Activated CD4-positive, alpha-beta memory T cell treated with anti-CD3 and anti-CD28 coated beads, Interleukin-2, amount 10 ng/mL, durations not matched to agents 7 days and 5 days (primary cell): ENCODE measurements at regions not wholly inside any gene's neighbourhood (a gene's known extent, or its start where the extent isn't known, plus 50 kb on each side); places are given as distances from the start of the nearest gene placed in this dataset.

Experiments
- CTCF ChIA-PET: fragments of 350-600 bp; sonication (Branson Sonifier 250); formaldehyde crosslinking; loops from one replicate; lab custom pipeline; 2021; ENCODE audit warnings: antibody characterized with exemption, inconsistent platforms; lab: Charles Lee
- POLR2A ChIA-PET: fragments of 350-600 bp; sonication (Branson Sonifier 250); formaldehyde crosslinking; loops from one replicate; lab custom pipeline; 2021; ENCODE audit warnings: antibody characterized with exemption; lab: Charles Lee
- DNase-seq: peaks from one replicate; pipeline ENCODE4 v3.0.0-alpha.2; 2020
- H3K27ac Mint-ChIP-seq: one replicate; pipeline ENCODE4 v1.8.0; 2021; ENCODE audit warnings: mild to moderate bottlenecking, mixed read lengths
- H3K27me3 Mint-ChIP-seq: one replicate; pipeline ENCODE4 v1.8.0; 2021; ENCODE audit warnings: mixed read lengths
- H3K36me3 Mint-ChIP-seq: one replicate; pipeline ENCODE4 v1.8.0; 2021; ENCODE audit warnings: low read depth, mixed read lengths
- H3K4me1 Mint-ChIP-seq: one replicate; pipeline ENCODE4 v1.8.0; 2021; ENCODE audit warnings: mixed read lengths
- H3K4me3 Mint-ChIP-seq: one replicate; pipeline ENCODE4 v1.8.0; 2021; ENCODE audit warnings: mild to moderate bottlenecking, mixed read lengths
- H3K9me3 Mint-ChIP-seq: one replicate; pipeline ENCODE4 v1.8.0; 2021; ENCODE audit warnings: mixed read lengths

GRCh38 chr13:112233716-112234115 is 142.4 kb upstream of the SPACA7 start:
- no peaks in the 10 kb centered on the region for H3K36me3 Mint-ChIP-seq
- ChIA-PET CTCF (no interaction called here), POLR2A (no interaction called here)
- no peaks in the 10 kb centered on the region for H3K9me3 Mint-ChIP-seq
- no peaks in the 10 kb centered on the region for H3K27me3 Mint-ChIP-seq
- no peaks in the 10 kb centered on the region for H3K4me1 Mint-ChIP-seq
- DNase-seq, result no peak
- no peak overlapping the region for H3K27ac Mint-ChIP-seq
- no peak overlapping the region for H3K4me3 Mint-ChIP-seq

GRCh38 chr13:112234131-112234875 is 141.9 kb upstream of the SPACA7 start:
- no peak for DNase-seq
- no peak overlapping the region for H3K27ac Mint-ChIP-seq
- H3K4me3 Mint-ChIP-seq, result no peak overlapping the region
- CTCF ChIA-PET, result no interaction called here
- no peaks in the 10 kb centered on the region for H3K27me3 Mint-ChIP-seq
- H3K36me3 Mint-ChIP-seq, result no peaks in the 10 kb centered on the region
- H3K9me3 Mint-ChIP-seq, result no peaks in the 10 kb centered on the region
- H3K4me1 Mint-ChIP-seq, result no peaks in the 10 kb centered on the region
- POLR2A ChIA-PET, result no interaction called here

- no peaks in the 10 kb centered on the region for H3K27me3 Mint-ChIP-seq
- H3K4me1 Mint-ChIP-seq, result no peaks in the 10 kb centered on the region
Measured at GRCh38 chr13:112236016-112236415, 140.1 kb upstream of the SPACA7 start.

GRCh38 chr13:112236539-112237197 is 139.5 kb upstream of the SPACA7 start:
- CTCF ChIA-PET, result no interaction called here
- H3K4me3 Mint-ChIP-seq, result no peak overlapping the region
- POLR2A ChIA-PET, result no interaction called here
- DNase-seq, result no peak
- H3K4me1 Mint-ChIP-seq, result no peaks in the 10 kb centered on the region
- no peaks in the 10 kb centered on the region for H3K27me3 Mint-ChIP-seq
- H3K27ac Mint-ChIP-seq, result no peak overlapping the region
- no peaks in the 10 kb centered on the region for H3K9me3 Mint-ChIP-seq
- H3K36me3 Mint-ChIP-seq, result no peaks in the 10 kb centered on the region

More at GRCh38 chr13:112236016-112236415, 140.1 kb upstream of the SPACA7 start:
- H3K9me3 Mint-ChIP-seq, result no peaks in the 10 kb centered on the region
- ChIA-PET CTCF (no interaction called here), POLR2A (no interaction called here)
- no peak for DNase-seq
- H3K27ac Mint-ChIP-seq, result no peak overlapping the region
- H3K36me3 Mint-ChIP-seq, result no peaks in the 10 kb centered on the region
- H3K4me3 Mint-ChIP-seq, result no peak overlapping the region

DNA sequence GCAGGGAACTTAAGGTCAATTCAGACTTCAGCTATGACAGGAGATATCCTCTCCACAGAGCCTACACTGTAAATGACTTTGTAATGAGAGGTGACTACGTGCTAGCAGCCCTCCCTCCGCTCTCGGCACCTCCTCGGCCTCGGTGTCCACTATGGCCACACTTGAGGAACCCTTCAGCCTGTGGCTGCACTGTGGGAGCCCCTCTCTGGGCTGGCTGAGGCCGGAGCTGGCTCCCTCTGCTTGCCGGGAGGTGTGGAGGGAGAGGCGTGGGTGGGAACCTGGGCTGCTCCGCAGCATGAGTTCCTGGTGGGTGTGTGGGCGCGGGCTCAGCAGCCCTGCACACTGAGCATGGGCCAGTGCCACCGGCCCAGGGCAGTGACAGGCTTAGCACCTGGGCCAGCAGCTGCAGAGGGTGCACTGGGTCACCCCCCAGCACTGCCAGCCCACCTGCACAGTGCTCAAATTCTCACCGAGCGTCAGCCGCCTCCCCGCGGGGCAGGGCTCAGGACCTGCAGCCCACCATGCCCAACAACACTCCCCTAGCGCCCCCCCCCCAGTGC is 137.6 kb upstream of the SPACA7 start:
- H3K27ac Mint-ChIP-seq, result no peak overlapping the region
- ChIA-PET POLR2A (no interaction called here), CTCF (no interaction called here)
- H3K4me3 Mint-ChIP-seq, result no peak overlapping the region
- H3K9me3 Mint-ChIP-seq, result no peaks in the 10 kb centered on the region
- no peaks in the 10 kb centered on the region for H3K4me1 Mint-ChIP-seq
- no peaks in the 10 kb centered on the region for H3K36me3 Mint-ChIP-seq
- no peaks in the 10 kb centered on the region for H3K27me3 Mint-ChIP-seq
- DNase-seq, result no peak

DNA sequence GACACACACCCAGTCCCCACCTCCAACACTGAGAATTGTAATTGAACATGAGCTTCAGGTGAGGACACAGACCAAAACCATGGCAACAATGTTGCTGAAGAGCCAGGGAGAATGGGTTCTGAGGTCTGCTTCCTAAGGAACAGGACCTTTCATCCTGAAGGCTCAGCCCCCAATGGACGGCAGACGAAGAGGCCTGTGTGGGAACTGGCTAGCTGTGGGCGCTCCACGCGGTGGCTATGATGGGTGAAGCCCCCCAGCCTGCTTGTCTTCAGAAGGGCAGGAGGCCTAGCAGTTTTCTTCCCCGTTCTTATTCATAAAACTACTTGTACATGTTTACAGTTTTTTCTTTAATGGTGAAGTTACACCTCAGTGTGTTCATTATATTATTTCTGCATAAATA is 136.1 kb upstream of the SPACA7 start:
- ChIA-PET POLR2A (no interaction called here), CTCF (no interaction called here)
- no peak for DNase-seq
- Mint-ChIP-seq H3K27me3 (no peaks in the 10 kb centered on the region), H3K36me3 (no peaks in the 10 kb centered on the region), H3K4me1 (no peaks in the 10 kb centered on the region), H3K4me3 (no peak overlapping the region), H3K27ac (no peak overlapping the region), H3K9me3 (no peaks in the 10 kb centered on the region)

GRCh38 chr13:112241288-112241687 is 134.9 kb upstream of the SPACA7 start:
- no peak for DNase-seq
- Mint-ChIP-seq H3K9me3 (no peaks in the 10 kb centered on the region), H3K27me3 (no peaks in the 10 kb centered on the region), H3K27ac (no peak overlapping the region), H3K4me3 (no peak overlapping the region), H3K4me1 (no peaks in the 10 kb centered on the region), H3K36me3 (no peaks in the 10 kb centered on the region)
- POLR2A ChIA-PET, result no interaction called here
- CTCF ChIA-PET, result no interaction called here

DNA sequence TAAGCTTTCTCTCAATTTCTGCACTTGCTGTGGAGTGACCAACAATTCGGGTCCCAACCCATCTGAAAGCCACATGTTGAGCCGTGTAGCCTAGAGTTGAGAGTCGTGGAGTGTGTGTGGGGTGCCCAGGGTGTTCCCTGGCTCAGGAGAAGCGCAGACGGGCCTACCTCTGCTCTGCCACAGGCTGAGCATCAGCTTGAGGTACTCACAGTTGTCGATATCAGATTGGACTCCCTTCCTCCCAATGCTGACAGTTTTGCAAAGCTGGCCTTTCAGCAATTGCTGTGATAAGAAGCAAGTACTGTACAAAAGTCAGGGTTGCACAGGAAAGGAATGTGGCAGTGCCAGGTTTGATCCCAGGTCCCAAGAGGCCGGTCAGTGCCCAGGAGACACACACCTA is 133.4 kb upstream of the SPACA7 start:
- Mint-ChIP-seq H3K4me3 (no peak overlapping the region), H3K4me1 (no peaks in the 10 kb centered on the region), H3K9me3 (no peaks in the 10 kb centered on the region), H3K36me3 (no peaks in the 10 kb centered on the region), H3K27ac (no peak overlapping the region), H3K27me3 (no peaks in the 10 kb centered on the region)
- ChIA-PET POLR2A (no interaction called here), CTCF (no interaction called here)
- no peak for DNase-seq

- no peaks in the 10 kb centered on the region for H3K27me3 Mint-ChIP-seq
- no peak for DNase-seq
- no peak overlapping the region for H3K27ac Mint-ChIP-seq
- H3K9me3 Mint-ChIP-seq, result no peaks in the 10 kb centered on the region
- H3K4me3 Mint-ChIP-seq, result no peak overlapping the region
- H3K36me3 Mint-ChIP-seq, result no peaks in the 10 kb centered on the region
- POLR2A ChIA-PET, result no interaction called here
- CTCF ChIA-PET, result interaction anchor here (0.5 kb wide), 1 partner anchor 812 kb away, joined by 5 read pairs; no protein-coding TSS in a partner anchor
- H3K4me1 Mint-ChIP-seq, result no peaks in the 10 kb centered on the region
Measured at GRCh38 chr13:112244061-112244460, 132.1 kb upstream of the SPACA7 start.

GRCh38 chr13:112244495-112245177 is 131.5 kb upstream of the SPACA7 start:
- no peak for DNase-seq
- Mint-ChIP-seq H3K27ac (no peak overlapping the region), H3K9me3 (no peaks in the 10 kb centered on the region), H3K36me3 (no peaks in the 10 kb centered on the region), H3K4me1 (no peaks in the 10 kb centered on the region), H3K27me3 (no peaks in the 10 kb centered on the region), H3K4me3 (no peak overlapping the region)
- ChIA-PET CTCF (interaction anchor here (0.5 kb wide), 1 partner anchor 812 kb away, joined by 5 read pairs; no protein-coding TSS in a partner anchor), POLR2A (no interaction called here)

GRCh38 chr13:112245179-112245724 is 130.9 kb upstream of the SPACA7 start:
- Mint-ChIP-seq H3K27ac (no peak overlapping the region), H3K27me3 (no peaks in the 10 kb centered on the region), H3K4me3 (no peak overlapping the region), H3K9me3 (no peaks in the 10 kb centered on the region), H3K36me3 (no peaks in the 10 kb centered on the region), H3K4me1 (no peaks in the 10 kb centered on the region)
- no peak for DNase-seq
- ChIA-PET CTCF (no interaction called here), POLR2A (no interaction called here)

DNA sequence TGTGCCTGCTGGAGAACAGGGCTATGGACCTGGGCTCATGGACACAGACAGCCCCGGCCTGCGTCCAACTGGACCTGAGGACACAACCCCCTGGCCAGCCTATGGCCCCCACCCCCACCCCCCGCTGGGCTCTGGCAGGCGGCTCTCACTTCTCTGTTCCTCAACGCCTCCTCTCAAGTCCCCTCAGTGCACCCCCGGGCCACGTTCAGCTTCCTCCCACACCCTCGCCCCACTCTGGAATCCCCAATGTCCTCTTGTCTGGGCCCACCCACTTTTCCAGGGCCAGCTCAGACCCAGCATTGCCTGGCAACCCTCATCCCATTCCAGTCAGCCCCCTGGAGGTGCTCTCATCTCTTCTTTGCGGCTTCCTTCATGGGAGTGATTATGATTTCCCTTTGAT is 130.2 kb upstream of the SPACA7 start:
- no peak for DNase-seq
- POLR2A ChIA-PET, result no interaction called here
- no peaks in the 10 kb centered on the region for H3K36me3 Mint-ChIP-seq
- no peaks in the 10 kb centered on the region for H3K4me1 Mint-ChIP-seq
- H3K9me3 Mint-ChIP-seq, result no peaks in the 10 kb centered on the region
- H3K27ac Mint-ChIP-seq, result no peak overlapping the region
- no peak overlapping the region for H3K4me3 Mint-ChIP-seq
- CTCF ChIA-PET, result no interaction called here
- H3K27me3 Mint-ChIP-seq, result no peaks in the 10 kb centered on the region
